HepG2 (cell line): ENCODE measurements at regions not wholly inside any gene's neighbourhood (a gene's known extent, or its start where the extent isn't known, plus 50 kb on each side); places are given as distances from the start of the nearest gene placed in this dataset.

Experiments
- EZH2 ChIP-seq: conservative IDR thresholded peaks from 2 replicates; pipeline ENCODE4 v1.6.1; 2012; ENCODE audit warnings: mild to moderate bottlenecking, low read depth, low read length, moderate library complexity
- PRDM15 ChIP-seq: sonication (generic); formaldehyde crosslinking; IDR thresholded peaks from 2 replicates; pipeline ENCODE4 v1.4.0; 2020; ENCODE audit warnings: missing genetic modification reagents
- ZNF609 ChIP-seq: sonication (generic); formaldehyde crosslinking; IDR thresholded peaks from 2 replicates; pipeline ENCODE4 v1.4.0; 2020; ENCODE audit warnings: mild to moderate bottlenecking, missing genetic modification reagents, borderline replicate concordance

GRCh38 chr7:52481571-52481970, 553.9 kb upstream of the POM121L12 start:
- TF ChIP-seq PRDM15 (CRISPR knock-in tag) (no peak), EZH2 (no peak), ZNF609 (no peak)
